HG03354 (cell line): ENCODE measurements at regions not wholly inside any gene's neighbourhood (a gene's known extent, or its start where the extent isn't known, plus 50 kb on each side); places are given as distances from the start of the nearest gene placed in this dataset.
"Not testable (repeated sequence)": the region's sequence is repeated elsewhere in the genome, so short reads cannot be mapped to it uniquely, and the experiment has no call there.

Experiments
- ATAC-seq: cut with Tn5 transposase; IDR thresholded peaks from one replicate; pipeline ENCODE4 v1.9.1; 2021; ENCODE audit warnings: mild to moderate bottlenecking; ENCODE audit not compliant: unreplicated experiment, poor library complexity, severe bottlenecking

DNA sequence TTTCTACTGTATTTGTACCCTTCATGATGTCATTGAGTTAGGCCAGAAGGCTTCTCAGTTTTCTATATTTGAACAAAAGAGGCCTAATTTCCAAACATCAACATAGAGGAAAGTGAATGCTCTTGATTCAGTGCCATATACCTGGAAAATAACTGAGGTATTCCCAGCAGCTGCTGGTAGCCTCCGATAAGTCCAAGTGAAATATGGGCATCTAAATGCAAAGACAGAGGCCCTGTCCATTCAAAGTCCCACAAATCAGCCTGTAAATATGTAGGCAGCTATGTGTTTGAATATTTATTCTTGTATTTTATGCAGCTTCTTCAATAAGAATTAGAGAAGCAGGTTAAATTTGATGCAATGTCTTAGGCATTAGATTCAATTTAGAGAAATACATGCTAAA is 89.5 kb upstream of the DPP10 start:
- ATAC-seq: no peak

GRCh38 chr2:114354199-114354598 is 88.2 kb upstream of the DPP10 start:
- no peak for ATAC-seq

GRCh38 chr2:114368705-114369104 is 73.7 kb upstream of the DPP10 start:
- no peak for ATAC-seq

DNA sequence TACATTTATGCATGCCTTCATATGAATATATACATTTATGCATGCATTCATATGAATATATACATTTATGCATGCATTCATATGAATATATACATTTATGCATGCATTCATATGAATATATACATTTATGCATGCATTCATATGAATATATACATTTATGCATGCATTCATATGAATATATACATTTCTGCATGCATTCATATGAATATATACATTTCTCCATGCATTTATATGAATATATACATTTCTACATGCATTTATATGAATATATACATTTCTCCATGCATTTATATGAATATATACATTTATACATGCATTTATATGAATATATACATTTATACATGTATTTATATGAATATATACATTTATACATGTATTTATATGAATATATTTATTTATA is 70.7 kb upstream of the DPP10 start:
- not testable (repeated sequence) for ATAC-seq

- ATAC-seq: no peak
Measured at GRCh38 chr2:114373591-114373990, 68.8 kb upstream of the DPP10 start.

DNA sequence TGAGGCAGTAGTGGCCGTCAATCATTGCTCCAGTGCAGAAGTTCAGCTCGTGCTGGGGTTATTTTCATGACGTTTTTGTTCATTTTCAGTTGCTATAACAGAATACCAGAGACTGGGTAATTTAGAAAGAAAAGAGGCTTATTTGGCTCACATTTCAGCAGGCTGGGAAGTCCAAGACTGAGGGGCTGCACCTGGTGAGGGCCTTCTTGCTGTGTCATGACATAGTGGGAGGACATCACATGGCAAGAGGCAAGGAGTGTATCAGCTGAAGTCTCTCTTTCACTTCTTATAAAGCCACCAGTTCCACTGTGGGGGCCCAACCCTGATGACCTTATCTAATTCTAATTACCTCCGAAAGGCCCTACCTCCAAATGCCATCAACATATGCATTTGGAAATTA is 58.0 kb upstream of the DPP10 start:
- ATAC-seq: no peak

DNA sequence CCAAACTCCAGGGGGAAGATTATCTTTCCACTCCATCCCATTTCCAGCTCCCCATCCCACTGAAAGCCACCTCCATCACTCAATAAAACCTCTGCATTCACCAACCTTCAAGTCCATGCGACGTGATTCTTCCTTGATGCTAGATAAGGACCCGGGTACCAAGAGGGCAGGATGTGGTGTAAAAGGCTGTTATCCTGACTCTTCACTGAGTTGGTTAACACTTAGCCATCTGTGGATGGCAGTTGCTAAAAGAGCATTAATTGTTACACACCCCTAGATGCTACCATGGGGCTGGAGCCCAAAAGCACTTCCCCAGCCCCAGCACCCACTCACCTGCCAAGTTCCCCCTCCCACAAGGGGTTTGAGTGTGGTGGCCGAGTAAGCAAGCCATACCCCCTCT is 53.4 kb upstream of the DPP10 start:
- no peak for ATAC-seq
